Tibial artery (tissue), 4 donors: ENCODE measurements at regions not wholly inside any gene's neighbourhood (a gene's known extent, or its start where the extent isn't known, plus 50 kb on each side); places are given as distances from the start of the nearest gene placed in this dataset.
"Not testable (repeated sequence)": the region's sequence is repeated elsewhere in the genome, so short reads cannot be mapped to it uniquely, and the experiment has no call there.

Experiments
- DNase-seq, 2 donors: peaks; one replicate each; pipeline ENCODE4 v3.0.0-alpha.2; 2019
- H3K27ac ChIP-seq, 2 donors: fragments of 200-600 bp; sonication (generic) in 1 of 2; 1 replicate in 1 of 2; 2 replicates in 1 of 2; pipeline ENCODE4 v1.5.1; 2018 to 2019; ENCODE audit warnings: mild to moderate bottlenecking in 1 of 2
- H3K27me3 ChIP-seq, 2 donors: fragments of 200-600 bp; sonication (generic) in 1 of 2; one replicate each; pipeline versions ENCODE4 v1.5.1 to v1.6.0; 2016 to 2019
- H3K36me3 ChIP-seq, 3 donors: fragments of 200-600 bp; sonication (generic) in 2 of 3; one replicate each; pipeline ENCODE4 v1.5.1; 2016 to 2019; ENCODE audit warnings: mild to moderate bottlenecking in 2 of 3
- H3K4me1 ChIP-seq, 4 donors: fragments of 200-600 bp; sonication (generic) in 2 of 4; 1 replicate in 3 of 4; 2 replicates in 1 of 4; pipeline ENCODE4 v1.5.1; 2016 to 2019
- H3K4me3 ChIP-seq, 2 donors: fragments of 200-600 bp; sonication (generic) in 1 of 2; 1 replicate in 1 of 2; 2 replicates in 1 of 2; pipeline ENCODE4 v1.5.1; 2018 to 2019; ENCODE audit warnings: mild to moderate bottlenecking in 2 of 2
- H3K9me3 ChIP-seq, 3 donors: fragments of 200-600 bp; sonication (generic) in 1 of 3; one replicate each; pipeline ENCODE4 v1.5.1; 2016 to 2019
- CTCF ChIP-seq, 2 experiments: fragments of 200-600 bp in 1 of 2; fragments of 450-650 bp in 1 of 2; IDR thresholded peaks; one replicate each; pipeline ENCODE4 v1.5.1; 2017 to 2019; ENCODE audit warnings: antibody characterized with exemption in 2 of 2, mild to moderate bottlenecking in 1 of 2, moderate library complexity in 1 of 2
- intact Hi-C: fragments of 100-400 bp; cut with DNase I; formaldehyde crosslinking; loops from one replicate; pipeline ENCODE4 v1.15.0; 2023; ENCODE audit warnings: low total_unique reads

GRCh38 chr16:22436823-22437652 lies 62.6 kb upstream of the CDR2 start:
- H3K27me3 ChIP-seq, H3K36me3 ChIP-seq, H3K4me1 ChIP-seq, H3K9me3 ChIP-seq, intact Hi-C loops: not testable (repeated sequence)
- H3K27ac ChIP-seq: peak overlapping the region; percentile 92 to 99
- peak overlapping the region; percentile 72 to 89 for H3K4me3 ChIP-seq
- peak; percentile 69 to 85 for DNase-seq

GRCh38 chr16:22436326-22436822 lies 62.0 kb upstream of the CDR2 start:
- intact Hi-C loops, DNase-seq, H3K4me1 ChIP-seq, H3K9me3 ChIP-seq, H3K36me3 ChIP-seq, H3K27me3 ChIP-seq: not testable (repeated sequence)
- H3K27ac ChIP-seq: peak overlapping the region; percentile 92 to 99
- peak overlapping the region; percentile 72 to 89 for H3K4me3 ChIP-seq

- H3K9me3 ChIP-seq, H3K4me1 ChIP-seq, H3K27ac ChIP-seq, H3K27me3 ChIP-seq, intact Hi-C loops, DNase-seq, H3K4me3 ChIP-seq: not testable (repeated sequence)
- peaks cover 13 to 35% (median 26%) of the 10 kb centered on the region in 3 donors for H3K36me3 ChIP-seq
Observed at GRCh38 chr16:22431314-22431713, 56.9 kb upstream of the CDR2 start.

- intact Hi-C loops: no loop called here
- no peak overlapping the region for H3K27ac ChIP-seq
- no peaks in the 10 kb centered on the region for H3K27me3 ChIP-seq
- H3K4me3 ChIP-seq: no peak overlapping the region
- TF ChIP-seq CTCF (IDR thresholded peaks at IDR 0.05): no peak
- no peaks in the 10 kb centered on the region for H3K9me3 ChIP-seq
- H3K4me1 ChIP-seq: peaks cover 0 to 17% (median 12%) of the 10 kb centered on the region in 4 donors
- no peak for DNase-seq
- peaks cover 13 to 35% (median 26%) of the 10 kb centered on the region in 3 donors for H3K36me3 ChIP-seq
Observed at GRCh38 chr16:22428654-22429053, 54.2 kb upstream of the CDR2 start.

GRCh38 chr16:22427556-22427955 lies 53.1 kb upstream of the CDR2 start:
- intact Hi-C loops: no loop called here
- H3K9me3 ChIP-seq: no peaks in the 10 kb centered on the region
- no peaks in the 10 kb centered on the region for H3K27me3 ChIP-seq
- peaks cover 0 to 18% (median 12%) of the 10 kb centered on the region in 4 donors for H3K4me1 ChIP-seq
- H3K36me3 ChIP-seq: peaks cover 13 to 35% (median 26%) of the 10 kb centered on the region in 3 donors
- no peak for TF ChIP-seq CTCF (IDR thresholded peaks at IDR 0.05)
- no peak overlapping the region for H3K4me3 ChIP-seq
- H3K27ac ChIP-seq: no peak overlapping the region
- no peak for DNase-seq

- no peak for DNase-seq
- peak overlapping the region; percentile 74 to 78 for H3K27ac ChIP-seq
- H3K4me1 ChIP-seq: peaks cover 0 to 18% (median 12%) of the 10 kb centered on the region in 4 donors
- H3K27me3 ChIP-seq: no peaks in the 10 kb centered on the region
- intact Hi-C loops: no loop called here
- H3K36me3 ChIP-seq: peaks cover 13 to 48% (median 30%) of the 10 kb centered on the region in 3 donors
- no peaks in the 10 kb centered on the region for H3K9me3 ChIP-seq
- no peak overlapping the region for H3K4me3 ChIP-seq
- TF ChIP-seq CTCF (IDR thresholded peaks at IDR 0.05): no peak
Observed at GRCh38 chr16:22425847-22426246, 51.4 kb upstream of the CDR2 start.

- no peaks in the 10 kb centered on the region for H3K27me3 ChIP-seq
Observed at GRCh38 chr16:22425036-22425801, 50.8 kb upstream of the CDR2 start.

More at GRCh38 chr16:22425036-22425801, 50.8 kb upstream of the CDR2 start:
- Histone ChIP-seq H3K4me1 (peaks cover 0 to 18% (median 12%) of the 10 kb centered on the region in 4 donors), H3K36me3 (peaks cover 15 to 54% (median 36%) of the 10 kb centered on the region in 3 donors), H3K9me3 (no peaks in the 10 kb centered on the region), H3K4me3 (peak overlapping the region; percentile 24 to 38), H3K27ac (peak overlapping the region; percentile 74 to 78)
- no peak for TF ChIP-seq CTCF (IDR thresholded peaks at IDR 0.05)
- intact Hi-C loops: no loop called here
- peak in 1 of 2 donors; percentile 48 for DNase-seq
